ENCODE measurements at regions not wholly inside any gene's neighbourhood (a gene's known extent, or its start where the extent isn't known, plus 50 kb on each side); places are given as distances from the start of the nearest gene placed in this dataset.

- Histone ChIP-seq H3K36me3 (ENCODE audit: control insufficient read depth in 5 of 5, insufficient read depth in 5 of 5, low read length in 5 of 5) (no peaks in the 10 kb centered on the region), H3K9ac (ENCODE audit: low read length in 5 of 5) (no peak overlapping the region), H3K4me1 (ENCODE audit: control insufficient read depth in 5 of 5, insufficient read depth in 5 of 5, low read length in 5 of 5) (no peaks in the 10 kb centered on the region), H3K27ac (ENCODE audit: low read depth, low read length) (no peak overlapping the region), H3K27me3 (ENCODE audit: control insufficient read depth in 5 of 5, insufficient read depth in 4 of 5, low read length in 5 of 5) (no peaks in the 10 kb centered on the region), H3K4me3 (ENCODE audit: low read depth in 1 of 5, low read length in 5 of 5) (no peak overlapping the region), H3K9me3 (ENCODE audit: control insufficient read depth in 5 of 5, low read length in 5 of 5) (no peaks in the 10 kb centered on the region)
Observed at GRCh38 chr12:77751939-77752338, 78.8 kb upstream of the NAV3 start.

GRCh38 chr12:77746096-77746495 lies 84.6 kb upstream of the NAV3 start:
- Histone ChIP-seq H3K27ac (ENCODE audit: low read depth, low read length) (no peak overlapping the region), H3K4me1 (ENCODE audit: control insufficient read depth in 5 of 5, insufficient read depth in 5 of 5, low read length in 5 of 5) (peaks cover 0 to 4% (median 0%) of the 10 kb centered on the region in 5 donors), H3K4me3 (ENCODE audit: low read depth in 1 of 5, low read length in 5 of 5) (no peak overlapping the region), H3K9me3 (ENCODE audit: control insufficient read depth in 5 of 5, low read length in 5 of 5) (no peaks in the 10 kb centered on the region), H3K27me3 (ENCODE audit: control insufficient read depth in 5 of 5, insufficient read depth in 4 of 5, low read length in 5 of 5) (no peaks in the 10 kb centered on the region), H3K36me3 (ENCODE audit: control insufficient read depth in 5 of 5, insufficient read depth in 5 of 5, low read length in 5 of 5) (no peaks in the 10 kb centered on the region), H3K9ac (ENCODE audit: low read length in 5 of 5) (no peak overlapping the region)

GRCh38 chr12:77745624-77746023 lies 85.1 kb upstream of the NAV3 start:
- H3K4me3 ChIP-seq (ENCODE audit: low read depth in 1 of 5, low read length in 5 of 5) = no peak overlapping the region
- peaks cover 0 to 4% (median 0%) of the 10 kb centered on the region in 5 donors for H3K4me1 ChIP-seq (ENCODE audit: control insufficient read depth in 5 of 5, insufficient read depth in 5 of 5, low read length in 5 of 5)
- no peaks in the 10 kb centered on the region for H3K36me3 ChIP-seq (ENCODE audit: control insufficient read depth in 5 of 5, insufficient read depth in 5 of 5, low read length in 5 of 5)
- no peak overlapping the region for H3K9ac ChIP-seq (ENCODE audit: low read length in 5 of 5)
- H3K27ac ChIP-seq (ENCODE audit: low read depth, low read length) = no peak overlapping the region
- no peaks in the 10 kb centered on the region for H3K9me3 ChIP-seq (ENCODE audit: control insufficient read depth in 5 of 5, low read length in 5 of 5)
- no peaks in the 10 kb centered on the region for H3K27me3 ChIP-seq (ENCODE audit: control insufficient read depth in 5 of 5, insufficient read depth in 4 of 5, low read length in 5 of 5)

GRCh38 chr12:77742631-77743030 lies 88.1 kb upstream of the NAV3 start:
- Histone ChIP-seq H3K4me3 (ENCODE audit: low read depth in 1 of 5, low read length in 5 of 5) (no peak overlapping the region), H3K9me3 (ENCODE audit: control insufficient read depth in 5 of 5, low read length in 5 of 5) (no peaks in the 10 kb centered on the region), H3K4me1 (ENCODE audit: control insufficient read depth in 5 of 5, insufficient read depth in 5 of 5, low read length in 5 of 5) (peaks cover 0 to 4% (median 0%) of the 10 kb centered on the region in 5 donors), H3K36me3 (ENCODE audit: control insufficient read depth in 5 of 5, insufficient read depth in 5 of 5, low read length in 5 of 5) (no peaks in the 10 kb centered on the region), H3K27me3 (ENCODE audit: control insufficient read depth in 5 of 5, insufficient read depth in 4 of 5, low read length in 5 of 5) (no peaks in the 10 kb centered on the region), H3K27ac (ENCODE audit: low read depth, low read length) (no peak overlapping the region), H3K9ac (ENCODE audit: low read length in 5 of 5) (no peak overlapping the region)

- Histone ChIP-seq H3K9ac (ENCODE audit: low read length in 5 of 5) (no peak overlapping the region), H3K4me3 (ENCODE audit: low read depth in 1 of 5, low read length in 5 of 5) (no peak overlapping the region), H3K27me3 (ENCODE audit: control insufficient read depth in 5 of 5, insufficient read depth in 4 of 5, low read length in 5 of 5) (no peaks in the 10 kb centered on the region), H3K36me3 (ENCODE audit: control insufficient read depth in 5 of 5, insufficient read depth in 5 of 5, low read length in 5 of 5) (no peaks in the 10 kb centered on the region), H3K27ac (ENCODE audit: low read depth, low read length) (no peak overlapping the region), H3K9me3 (ENCODE audit: control insufficient read depth in 5 of 5, low read length in 5 of 5) (no peaks in the 10 kb centered on the region), H3K4me1 (ENCODE audit: control insufficient read depth in 5 of 5, insufficient read depth in 5 of 5, low read length in 5 of 5) (peaks cover 0 to 4% (median 0%) of the 10 kb centered on the region in 5 donors)
Observed at GRCh38 chr12:77741974-77742517, 88.6 kb upstream of the NAV3 start.

- Histone ChIP-seq H3K9ac (ENCODE audit: low read length in 5 of 5) (no peak overlapping the region), H3K36me3 (ENCODE audit: control insufficient read depth in 5 of 5, insufficient read depth in 5 of 5, low read length in 5 of 5) (no peaks in the 10 kb centered on the region), H3K9me3 (ENCODE audit: control insufficient read depth in 5 of 5, low read length in 5 of 5) (peaks cover 0 to 6% (median 3%) of the 10 kb centered on the region in 5 donors), H3K4me3 (ENCODE audit: low read depth in 1 of 5, low read length in 5 of 5) (no peak overlapping the region), H3K27ac (ENCODE audit: low read depth, low read length) (no peak overlapping the region), H3K4me1 (ENCODE audit: control insufficient read depth in 5 of 5, insufficient read depth in 5 of 5, low read length in 5 of 5) (peaks cover 0 to 7% (median 0%) of the 10 kb centered on the region in 5 donors), H3K27me3 (ENCODE audit: control insufficient read depth in 5 of 5, insufficient read depth in 4 of 5, low read length in 5 of 5) (no peaks in the 10 kb centered on the region)
Observed at GRCh38 chr12:77736219-77736965, 94.3 kb upstream of the NAV3 start.

GRCh38 chr12:77734214-77734883 lies 96.3 kb upstream of the NAV3 start:
- no peaks in the 10 kb centered on the region for H3K36me3 ChIP-seq (ENCODE audit: control insufficient read depth in 5 of 5, insufficient read depth in 5 of 5, low read length in 5 of 5)
- H3K9me3 ChIP-seq (ENCODE audit: control insufficient read depth in 5 of 5, low read length in 5 of 5) = peaks cover 0 to 6% (median 3%) of the 10 kb centered on the region in 5 donors
- no peak overlapping the region for H3K4me3 ChIP-seq (ENCODE audit: low read depth in 1 of 5, low read length in 5 of 5)
- no peak overlapping the region for H3K9ac ChIP-seq (ENCODE audit: low read length in 5 of 5)
- no peak overlapping the region for H3K27ac ChIP-seq (ENCODE audit: low read depth, low read length)
- no peaks in the 10 kb centered on the region for H3K27me3 ChIP-seq (ENCODE audit: control insufficient read depth in 5 of 5, insufficient read depth in 4 of 5, low read length in 5 of 5)
- peaks cover 0 to 7% (median 0%) of the 10 kb centered on the region in 5 donors for H3K4me1 ChIP-seq (ENCODE audit: control insufficient read depth in 5 of 5, insufficient read depth in 5 of 5, low read length in 5 of 5)

GRCh38 chr12:77728018-77728417 lies 102.7 kb upstream of the NAV3 start:
- H3K9me3 ChIP-seq (ENCODE audit: control insufficient read depth in 5 of 5, low read length in 5 of 5) = no peaks in the 10 kb centered on the region
- H3K36me3 ChIP-seq (ENCODE audit: control insufficient read depth in 5 of 5, insufficient read depth in 5 of 5, low read length in 5 of 5) = no peaks in the 10 kb centered on the region
- no peak overlapping the region for H3K27ac ChIP-seq (ENCODE audit: low read depth, low read length)
- no peaks in the 10 kb centered on the region for H3K27me3 ChIP-seq (ENCODE audit: control insufficient read depth in 5 of 5, insufficient read depth in 4 of 5, low read length in 5 of 5)
- no peak overlapping the region for H3K9ac ChIP-seq (ENCODE audit: low read length in 5 of 5)
- H3K4me3 ChIP-seq (ENCODE audit: low read depth in 1 of 5, low read length in 5 of 5) = no peak overlapping the region
- peaks cover 0 to 8% (median 0%) of the 10 kb centered on the region in 5 donors for H3K4me1 ChIP-seq (ENCODE audit: control insufficient read depth in 5 of 5, insufficient read depth in 5 of 5, low read length in 5 of 5)

- Histone ChIP-seq H3K4me3 (ENCODE audit: low read depth in 1 of 5, low read length in 5 of 5) (no peak overlapping the region), H3K27ac (ENCODE audit: low read depth, low read length) (no peak overlapping the region), H3K9me3 (ENCODE audit: control insufficient read depth in 5 of 5, low read length in 5 of 5) (no peaks in the 10 kb centered on the region), H3K4me1 (ENCODE audit: control insufficient read depth in 5 of 5, insufficient read depth in 5 of 5, low read length in 5 of 5) (peaks cover 0 to 8% (median 0%) of the 10 kb centered on the region in 5 donors), H3K27me3 (ENCODE audit: control insufficient read depth in 5 of 5, insufficient read depth in 4 of 5, low read length in 5 of 5) (no peaks in the 10 kb centered on the region), H3K36me3 (ENCODE audit: control insufficient read depth in 5 of 5, insufficient read depth in 5 of 5, low read length in 5 of 5) (no peaks in the 10 kb centered on the region), H3K9ac (ENCODE audit: low read length in 5 of 5) (no peak overlapping the region)
Observed at GRCh38 chr12:77727442-77728001, 103.2 kb upstream of the NAV3 start.

GRCh38 chr12:77725611-77726010 lies 105.1 kb upstream of the NAV3 start:
- no peaks in the 10 kb centered on the region for H3K9me3 ChIP-seq (ENCODE audit: control insufficient read depth in 5 of 5, low read length in 5 of 5)
- no peak overlapping the region for H3K9ac ChIP-seq (ENCODE audit: low read length in 5 of 5)
- H3K27me3 ChIP-seq (ENCODE audit: control insufficient read depth in 5 of 5, insufficient read depth in 4 of 5, low read length in 5 of 5) = no peaks in the 10 kb centered on the region
- no peaks in the 10 kb centered on the region for H3K36me3 ChIP-seq (ENCODE audit: control insufficient read depth in 5 of 5, insufficient read depth in 5 of 5, low read length in 5 of 5)
- peaks cover 0 to 8% (median 0%) of the 10 kb centered on the region in 5 donors for H3K4me1 ChIP-seq (ENCODE audit: control insufficient read depth in 5 of 5, insufficient read depth in 5 of 5, low read length in 5 of 5)
- H3K4me3 ChIP-seq (ENCODE audit: low read depth in 1 of 5, low read length in 5 of 5) = no peak overlapping the region
- H3K27ac ChIP-seq (ENCODE audit: low read depth, low read length) = no peak overlapping the region
